ENCODE measurements at regions not wholly inside any gene's neighbourhood (a gene's known extent, or its start where the extent isn't known, plus 50 kb on each side); places are given as distances from the start of the nearest gene placed in this dataset.

GRCh38 chr2:23211987-23212583, 172.9 kb upstream of the KLHL29 start:
- intact Hi-C loops (cut with DNase I) = no loop called here
- no peak for DNase-seq
- Histone ChIP-seq H3K27me3 (no peaks in the 10 kb centered on the region), H3K9me3 (peaks cover 0 to 5% (median 0%) of the 10 kb centered on the region in 12 donors), H3K27ac (no peak overlapping the region), H3K36me3 (no peaks in the 10 kb centered on the region), H3K4me3 (no peak overlapping the region), H3K4me1 (no peaks in the 10 kb centered on the region)
- 83 to 88% (median 86%) methylated on average over 5 of the region's 5 CpGs for WGBS, 4 donors
- no peak for TF ChIP-seq CTCF (IDR thresholded peaks at IDR 0.05)
- no peak for TF ChIP-seq POLR2A (IDR thresholded peaks at IDR 0.05)
- ATAC-seq = no peak

- Histone ChIP-seq H3K27ac (no peak overlapping the region), H3K9me3 (peaks cover 0 to 5% (median 0%) of the 10 kb centered on the region in 12 donors), H3K4me3 (no peak overlapping the region), H3K4me1 (no peaks in the 10 kb centered on the region), H3K27me3 (no peaks in the 10 kb centered on the region), H3K36me3 (no peaks in the 10 kb centered on the region)
- 90 to 93% (median 92%) methylated on average over 7 of the region's 7 CpGs for WGBS, 4 donors
- ATAC-seq = no peak
- intact Hi-C loops (cut with DNase I) = no loop called here
- no peak for DNase-seq
- TF ChIP-seq CTCF (IDR thresholded peaks at IDR 0.05) = no peak
- TF ChIP-seq POLR2A (IDR thresholded peaks at IDR 0.05) = no peak
These were observed 171.8 kb upstream of the KLHL29 start for GRCh38 chr2:23213196-23213595.

- no peaks in the 10 kb centered on the region for H3K27me3 ChIP-seq
- no peaks in the 10 kb centered on the region for H3K36me3 ChIP-seq
- H3K4me3 ChIP-seq = no peak overlapping the region
- H3K27ac ChIP-seq = no peak overlapping the region
- H3K4me1 ChIP-seq = no peaks in the 10 kb centered on the region
- peaks cover 0 to 5% (median 0%) of the 10 kb centered on the region in 12 donors for H3K9me3 ChIP-seq
- TF ChIP-seq POLR2A (IDR thresholded peaks at IDR 0.05) = no peak
- no peak for TF ChIP-seq CTCF (IDR thresholded peaks at IDR 0.05)
- WGBS, 4 donors = 88 to 100% (median 92%) methylated on average over 3 of the region's 3 CpGs
- intact Hi-C loops (cut with DNase I) = no loop called here
- no peak for ATAC-seq
- DNase-seq = no peak
These were observed 170.0 kb upstream of the KLHL29 start for GRCh38 chr2:23215016-23215415.

- Histone ChIP-seq H3K4me1 (no peaks in the 10 kb centered on the region), H3K9me3 (peaks cover 0 to 5% (median 0%) of the 10 kb centered on the region in 12 donors)
- 59 to 68% (median 61%) methylated on average over 4 of the region's 4 CpGs for WGBS, 4 donors
These were observed 165.3 kb upstream of the KLHL29 start for GRCh38 chr2:23219666-23220065.

More at GRCh38 chr2:23219666-23220065, 165.3 kb upstream of the KLHL29 start:
- intact Hi-C loops (cut with DNase I) = no loop called here
- Histone ChIP-seq H3K36me3 (no peaks in the 10 kb centered on the region), H3K27me3 (no peaks in the 10 kb centered on the region), H3K4me3 (no peak overlapping the region), H3K27ac (no peak overlapping the region)
- DNase-seq = no peak
- no peak for ATAC-seq
- TF ChIP-seq POLR2A (IDR thresholded peaks at IDR 0.05) (no peak), CTCF (IDR thresholded peaks at IDR 0.05) (no peak)

Data from heart left ventricle (tissue), 16 donors.